Astrocyte of the cerebellum (primary cell): ENCODE measurements at regions not wholly inside any gene's neighbourhood (a gene's known extent, or its start where the extent isn't known, plus 50 kb on each side); places are given as distances from the start of the nearest gene placed in this dataset.

ENCODE experiments used
- DNase-seq: peaks from one replicate; pipeline ENCODE4 v3.0.0-alpha.2; 2011; ENCODE audit warnings: low read depth
- H3K4me3 ChIP-seq: 2 replicates; pipeline ENCODE4 v1.5.1; 2011; ENCODE audit warnings: mild to moderate bottlenecking, low read depth, low read length, moderate library complexity
- CTCF ChIP-seq: IDR thresholded peaks from 2 replicates; pipeline ENCODE4 v1.5.1; 2012; ENCODE audit warnings: low read length, low read depth, moderate library complexity, mild to moderate bottlenecking; ENCODE audit errors: missing control alignments
- in situ Hi-C: cut with HindIII; loops from 2 replicates; pipeline ENCODE4 v1.10.0; 2017; ENCODE audit warnings: low sequenced_read_pairs

- H3K4me3 ChIP-seq: no peak overlapping the region
- no peak for DNase-seq
- in situ Hi-C loops: no loop called here
- no peak for TF ChIP-seq CTCF
Measured at GRCh38 chr11:87966216-87966615, 209.0 kb downstream of the RAB38 start.

- no peak overlapping the region for H3K4me3 ChIP-seq
- no peak for TF ChIP-seq CTCF
- no peak for DNase-seq
- in situ Hi-C loops: no loop called here
Measured at GRCh38 chr11:87961606-87962005, 213.6 kb downstream of the RAB38 start.

- no peak for TF ChIP-seq CTCF
- no peak overlapping the region for H3K4me3 ChIP-seq
- in situ Hi-C loops: no loop called here
- DNase-seq: no peak
Measured at GRCh38 chr11:87957961-87958360, 217.3 kb downstream of the RAB38 start.

GRCh38 chr11:87954476-87954875 lies 220.8 kb downstream of the RAB38 start:
- TF ChIP-seq CTCF: no peak
- DNase-seq: no peak
- in situ Hi-C loops: no loop called here
- H3K4me3 ChIP-seq: no peak overlapping the region

GRCh38 chr11:87942786-87943185 lies 232.5 kb downstream of the RAB38 start:
- H3K4me3 ChIP-seq: no peak overlapping the region
- DNase-seq: no peak
- in situ Hi-C loops: no loop called here
- no peak for TF ChIP-seq CTCF

GRCh38 chr11:87934182-87934581 lies 241.1 kb downstream of the RAB38 start:
- no peak for TF ChIP-seq CTCF
- no peak overlapping the region for H3K4me3 ChIP-seq
- in situ Hi-C loops: no loop called here

More at GRCh38 chr11:87934182-87934581, 241.1 kb downstream of the RAB38 start:
- no peak for DNase-seq
